MM.1S (cell line): ENCODE measurements at regions not wholly inside any gene's neighbourhood (a gene's known extent, or its start where the extent isn't known, plus 50 kb on each side); places are given as distances from the start of the nearest gene placed in this dataset.

Source experiments
- DNase-seq: peaks from one replicate; pipeline ENCODE4 v3.0.0-alpha.2; 2015
- H2AFZ ChIP-seq: fragments of 300-600 bp; sonication (generic); 2 replicates; pipeline ENCODE4 v1.6.0; 2016; ENCODE audit warnings: antibody characterized with exemption, low read length
- H3F3A ChIP-seq: fragments of 300-600 bp; sonication (generic); 2 replicates; pipeline ENCODE4 v1.6.1; 2016; ENCODE audit warnings: mild to moderate bottlenecking, antibody characterized with exemption, low read length, moderate library complexity, mixed read lengths; ENCODE audit not compliant: insufficient read depth
- H3K27ac ChIP-seq: fragments of 300-600 bp; sonication (generic); 2 replicates; pipeline ENCODE4 v1.5.1; 2016; ENCODE audit warnings: mild to moderate bottlenecking, low read length
- H3K27me3 ChIP-seq: fragments of 300-600 bp; sonication (generic); replicated peaks from 2 replicates; pipeline ENCODE4 v1.6.0; 2016; ENCODE audit warnings: low read length; ENCODE audit not compliant: insufficient read depth
- H3K36me3 ChIP-seq: fragments of 300-600 bp; sonication (generic); replicated peaks from 2 replicates; pipeline ENCODE4 v1.6.1; 2016; ENCODE audit warnings: mild to moderate bottlenecking, low read length, mixed read lengths; ENCODE audit not compliant: insufficient read depth
- H3K4me1 ChIP-seq: fragments of 300-600 bp; sonication (generic); 2 replicates; pipeline ENCODE4 v1.6.1; 2016; ENCODE audit warnings: low read length, mixed read lengths
- H3K4me2 ChIP-seq: fragments of 300-600 bp; sonication (generic); 2 replicates; pipeline ENCODE4 v1.6.0; 2016; ENCODE audit warnings: low read depth, low read length
- H3K4me3 ChIP-seq: fragments of 300-600 bp; sonication (generic); 2 replicates; pipeline ENCODE4 v1.5.1; 2016; ENCODE audit warnings: low read length, mixed read lengths
- H3K79me2 ChIP-seq: fragments of 300-600 bp; sonication (generic); 2 replicates; pipeline ENCODE4 v1.6.1; 2016; ENCODE audit warnings: mixed run types, low read length, mixed read lengths
- H3K9ac ChIP-seq: fragments of 300-600 bp; sonication (generic); 2 replicates; pipeline ENCODE4 v1.6.1; 2016; ENCODE audit warnings: low read length, mixed read lengths
- H3K9me2 ChIP-seq: fragments of 300-600 bp; sonication (generic); replicated peaks from 2 replicates; pipeline ENCODE4 v1.6.1; 2016; ENCODE audit warnings: mild to moderate bottlenecking, low read length, mixed read lengths; ENCODE audit not compliant: insufficient read depth
- H3K9me3 ChIP-seq: fragments of 300-600 bp; sonication (generic); replicated peaks from 2 replicates; pipeline ENCODE4 v1.6.1; 2016; ENCODE audit warnings: mild to moderate bottlenecking, low read length, mixed read lengths; ENCODE audit not compliant: insufficient read depth
- H4K20me1 ChIP-seq: fragments of 300-600 bp; sonication (generic); 2 replicates; pipeline ENCODE4 v1.6.1; 2016; ENCODE audit warnings: mild to moderate bottlenecking, low read length, moderate library complexity, mixed read lengths; ENCODE audit not compliant: insufficient read depth
- CTCF ChIP-seq: fragments of 300-600 bp; sonication (generic); IDR thresholded peaks from 2 replicates; pipeline ENCODE4 v1.5.1; 2016; ENCODE audit warnings: antibody characterized with exemption, low read length, mixed read lengths
- EZH2 ChIP-seq: fragments of 300-600 bp; sonication (generic); optimal IDR thresholded peaks from 2 replicates; pipeline ENCODE3; 2017; ENCODE audit warnings: low read depth, mild to moderate bottlenecking, antibody characterized with exemption, low read length, mixed read lengths
- EZH2phosphoT487 ChIP-seq: fragments of 300-600 bp; sonication (generic); IDR thresholded peaks from 2 replicates; pipeline ENCODE4 v1.6.1; 2018; ENCODE audit warnings: antibody characterized with exemption, low read length

GRCh38 chr1:112196008-112196588, 199.9 kb upstream of the CTTNBP2NL start:
- TF ChIP-seq EZH2phosphoT487 (no peak), CTCF (no peak), EZH2 (no peak)
- H3K9ac ChIP-seq: no peak overlapping the region

DNA sequence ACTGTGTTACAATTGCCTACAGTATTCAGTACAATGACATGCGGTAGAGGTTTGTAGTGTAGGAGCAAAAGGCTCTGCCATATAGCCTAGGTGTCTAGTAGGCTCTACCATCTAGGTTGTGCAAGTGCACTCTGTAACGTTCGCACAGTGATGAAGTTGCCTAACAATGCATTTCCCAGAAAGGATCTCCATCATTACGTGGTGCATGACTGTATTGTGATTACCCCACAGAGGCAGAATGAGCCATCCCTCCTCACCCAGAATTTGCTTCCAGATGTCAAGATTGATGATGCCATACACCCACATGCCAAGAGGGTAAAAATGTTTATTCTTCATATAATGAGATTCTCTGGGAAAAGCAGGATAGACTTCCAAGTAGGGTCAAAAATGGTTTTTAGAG, 199.3 kb upstream of the CTTNBP2NL start:
- Histone ChIP-seq H3K27me3 (no peaks in the 10 kb centered on the region), H3K36me3 (no peaks in the 10 kb centered on the region), H3K9me3 (no peaks in the 10 kb centered on the region), H3F3A (no peaks in the 10 kb centered on the region), H3K4me2 (no peak overlapping the region), H3K4me1 (no peaks in the 10 kb centered on the region), H3K9me2 (no peaks in the 10 kb centered on the region), H3K4me3 (no peak overlapping the region), H2AFZ (no peak overlapping the region), H3K79me2 (no peaks in the 10 kb centered on the region), H3K27ac (no peak overlapping the region), H4K20me1 (no peaks in the 10 kb centered on the region), H3K9ac (no peak overlapping the region)
- no peak for DNase-seq
- TF ChIP-seq EZH2 (no peak), EZH2phosphoT487 (no peak), CTCF (no peak)

More at GRCh38 chr1:112196008-112196588, 199.9 kb upstream of the CTTNBP2NL start:
- Histone ChIP-seq H3K4me2 (no peak overlapping the region), H3F3A (no peaks in the 10 kb centered on the region), H3K4me3 (no peak overlapping the region), H3K79me2 (no peaks in the 10 kb centered on the region), H3K36me3 (no peaks in the 10 kb centered on the region), H3K9me3 (no peaks in the 10 kb centered on the region), H3K9me2 (no peaks in the 10 kb centered on the region), H4K20me1 (no peaks in the 10 kb centered on the region), H3K4me1 (no peaks in the 10 kb centered on the region), H3K27me3 (no peaks in the 10 kb centered on the region), H3K27ac (no peak overlapping the region), H2AFZ (no peak overlapping the region)
- no peak for DNase-seq

DNA sequence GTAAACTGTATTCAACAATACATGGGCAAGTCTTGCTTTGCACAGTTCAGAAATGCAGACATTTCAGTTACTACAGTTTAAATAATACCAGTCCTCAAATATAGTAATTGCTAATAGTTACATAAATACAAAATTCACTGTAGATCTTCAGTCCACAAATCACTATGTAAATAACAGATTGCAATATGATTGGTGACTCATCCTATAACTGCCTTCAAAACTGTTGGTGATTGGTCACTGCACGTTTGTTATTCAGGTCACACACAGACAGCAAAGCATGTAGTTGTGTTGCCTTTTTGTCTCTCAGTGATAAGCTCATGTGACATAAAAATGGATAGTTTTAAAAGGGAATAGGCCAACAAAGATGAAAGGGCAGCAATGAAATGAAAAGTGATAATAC, 186.5 kb upstream of the CTTNBP2NL start:
- no peak overlapping the region for H3K27ac ChIP-seq
- H3K4me1 ChIP-seq: no peaks in the 10 kb centered on the region
- TF ChIP-seq EZH2: no peak
- TF ChIP-seq EZH2phosphoT487: no peak
- no peak for TF ChIP-seq CTCF
- no peak overlapping the region for H2AFZ ChIP-seq
- H3K36me3 ChIP-seq: no peaks in the 10 kb centered on the region
- no peak overlapping the region for H3K4me2 ChIP-seq
- H4K20me1 ChIP-seq: no peaks in the 10 kb centered on the region
- H3K79me2 ChIP-seq: no peaks in the 10 kb centered on the region
- H3K27me3 ChIP-seq: no peaks in the 10 kb centered on the region
- H3K9ac ChIP-seq: no peak overlapping the region
- no peaks in the 10 kb centered on the region for H3K9me3 ChIP-seq
- no peak for DNase-seq
- H3K9me2 ChIP-seq: no peaks in the 10 kb centered on the region
- H3K4me3 ChIP-seq: no peak overlapping the region
- H3F3A ChIP-seq: no peaks in the 10 kb centered on the region
